Endothelial cell of umbilical vein (primary cell): ENCODE measurements at regions not wholly inside any gene's neighbourhood (a gene's known extent, or its start where the extent isn't known, plus 50 kb on each side); places are given as distances from the start of the nearest gene placed in this dataset.

Experiments
- BruUV-seq: library from RNA; stranded (reverse); fragments of 400-500 nt; replicated peaks from 2 replicates; lab custom pipeline; 2021; lab: Mats Ljungman, UMichigan
- CTCF ChIA-PET: fragments of 300-600, 350-600 bp; sonication (Branson Sonifier 250); formaldehyde crosslinking; loops from one replicate; lab custom pipeline; 2021; ENCODE audit warnings: antibody characterized with exemption, inconsistent platforms; lab: Charles Lee
- POLR2A ChIA-PET: fragments of 300-600, 350-600 bp; sonication (Branson Sonifier 250); formaldehyde crosslinking; loops from one replicate; lab custom pipeline; 2021; ENCODE audit warnings: antibody characterized with exemption, inconsistent platforms; lab: Charles Lee
- DNase-seq: peaks from one replicate; pipeline ENCODE4 v3.0.0-alpha.2; 2011; ENCODE audit warnings: low read depth, low spot score
- FAIRE-seq: peaks from 2 replicates; lab custom pipeline; 2011; peaks lifted over from hg19 to GRCh38; lab: Jason Lieb, UNC
- H2AFZ ChIP-seq: 2 replicates; pipeline ENCODE4 v1.6.0; 2012; ENCODE audit warnings: low read depth, low read length, control low read depth, inconsistent platforms
- H3K27ac ChIP-seq: 2 replicates; pipeline ENCODE4 v1.5.1; 2011; ENCODE audit warnings: low read depth, mild to moderate bottlenecking, control low read depth, low read length, moderate library complexity; ENCODE audit not compliant: insufficient read depth
- H3K27me3 ChIP-seq, 2 experiments: 2 replicates each; pipeline versions ENCODE4 v1.6.0 to v1.6.1; 2011; ENCODE audit warnings: low read length in 2 of 2, mixed read lengths in 1 of 2; ENCODE audit not compliant: control insufficient read depth in 2 of 2, insufficient read depth in 2 of 2
- H3K36me3 ChIP-seq, 2 experiments: 2 replicates in 1 of 2; 3 replicates in 1 of 2; pipeline ENCODE4 v1.5.1; 2011; ENCODE audit warnings: low read length in 2 of 2, mild to moderate bottlenecking in 1 of 2, moderate library complexity in 1 of 2; ENCODE audit not compliant: control insufficient read depth in 2 of 2, insufficient read depth in 2 of 2; ENCODE audit errors: extremely low read depth in 1 of 2
- H3K4me1 ChIP-seq: 3 replicates; pipeline ENCODE4 v1.5.1; 2011; ENCODE audit warnings: mild to moderate bottlenecking, low read length; ENCODE audit not compliant: control insufficient read depth, insufficient read depth; ENCODE audit errors: extremely low read depth
- H3K4me2 ChIP-seq: 2 replicates; pipeline ENCODE4 v1.6.1; 2011; ENCODE audit warnings: low read length, control low read depth, mixed read lengths; ENCODE audit not compliant: insufficient read depth
- H3K4me3 ChIP-seq, 3 experiments: fragments of 200-600 bp in 1 of 3; sonication (generic), shearing (Covaris generic) in 1 of 3; replicated peaks in 1 of 3; 2 replicates each; pipeline ENCODE4 v1.5.1; 2011 to 2016; ENCODE audit warnings: control low read depth in 3 of 3, low read length in 3 of 3, mild to moderate bottlenecking in 2 of 3, inconsistent platforms in 1 of 3, low read depth in 1 of 3, moderate library complexity in 1 of 3; ENCODE audit not compliant: insufficient read depth in 1 of 3
- H3K79me2 ChIP-seq: 2 replicates; pipeline ENCODE4 v1.6.0; 2012; ENCODE audit warnings: low read length, inconsistent platforms; ENCODE audit not compliant: control insufficient read depth, insufficient read depth
- H3K9ac ChIP-seq: replicated peaks from 2 replicates; pipeline ENCODE3; 2011; ENCODE audit warnings: low read length, control low read depth; ENCODE audit not compliant: insufficient read depth; ENCODE audit errors: extremely low read depth
- H3K9me1 ChIP-seq: replicated peaks from 3 replicates; pipeline ENCODE4 v1.6.0; 2011; ENCODE audit warnings: mild to moderate bottlenecking, low read length; ENCODE audit not compliant: control insufficient read depth, insufficient read depth; ENCODE audit errors: extremely low read depth
- H3K9me3 ChIP-seq: replicated peaks from 2 replicates; pipeline ENCODE4 v1.5.1; 2012; ENCODE audit warnings: low read length, inconsistent platforms; ENCODE audit not compliant: control insufficient read depth, insufficient read depth
- H4K20me1 ChIP-seq: replicated peaks from 2 replicates; pipeline ENCODE3; 2011; ENCODE audit warnings: mild to moderate bottlenecking, low read length; ENCODE audit not compliant: control insufficient read depth, insufficient read depth; ENCODE audit errors: extremely low read depth
- EZH2 ChIP-seq: IDR thresholded peaks from 2 replicates; pipeline ENCODE4 v1.6.1; 2012; ENCODE audit warnings: borderline replicate concordance, low read depth, mild to moderate bottlenecking, moderate library complexity, low read length, inconsistent platforms; ENCODE audit not compliant: severe bottlenecking
- FOS ChIP-seq: IDR thresholded peaks from 2 replicates; pipeline ENCODE4 v1.6.1; 2011; ENCODE audit warnings: mild to moderate bottlenecking, low read length, moderate library complexity, borderline replicate concordance; ENCODE audit not compliant: insufficient read depth
- GATA2 ChIP-seq: IDR thresholded peaks from 2 replicates; pipeline ENCODE4 v1.7.0; 2011; ENCODE audit warnings: low read depth, mild to moderate bottlenecking, moderate library complexity, mixed read lengths, low read length; ENCODE audit not compliant: insufficient read length, insufficient read depth
- JUN ChIP-seq: IDR thresholded peaks from 2 replicates; pipeline ENCODE4 v1.6.1; 2011; ENCODE audit warnings: borderline replicate concordance, low read depth; ENCODE audit not compliant: insufficient read length, insufficient read depth
- MAX ChIP-seq: IDR thresholded peaks from 2 replicates; pipeline ENCODE4 v1.6.1; 2011; ENCODE audit not compliant: insufficient read depth, insufficient read length
- MYC ChIP-seq: IDR thresholded peaks from one replicate; pipeline ENCODE4 v1.6.1; 2011; ENCODE audit warnings: mild to moderate bottlenecking, low read depth, low read length
- POLR2A ChIP-seq: IDR thresholded peaks from 2 replicates; pipeline ENCODE4 v1.6.1; 2012; ENCODE audit warnings: low read depth, mild to moderate bottlenecking, control low read depth, low read length
- POLR2AphosphoS5 ChIP-seq: IDR thresholded peaks from 2 replicates; pipeline ENCODE4 v1.6.1; 2012; ENCODE audit warnings: low read depth, mild to moderate bottlenecking, control low read depth, low read length, moderate library complexity; ENCODE audit not compliant: insufficient read depth
- dilution Hi-C: fragments of 300-500 bp; cut with MboI; formaldehyde crosslinking; loops from one replicate; pipeline ENCODE4 v1.15.0; 2019; ENCODE audit warnings: low sequenced_read_pairs; ENCODE audit not compliant: extremely low pct_ligation_motif_present
- intact Hi-C: fragments of 100-400 bp; cut with micrococcal nuclease; formaldehyde crosslinking; loops from one replicate; pipeline ENCODE4 v1.10.0; 2022
- TF ChIP-seq, protein P1 (sequence below), 2 donors: IDR thresholded peaks; 1 replicate in 1 of 2; 2 replicates in 1 of 2; pipeline ENCODE4 v1.5.1; 2011; ENCODE audit warnings: low read length in 2 of 2, mild to moderate bottlenecking in 2 of 2, moderate library complexity in 2 of 2, control low read depth in 1 of 2, inconsistent platforms in 1 of 2, low read depth in 1 of 2; ENCODE audit not compliant: insufficient read depth in 1 of 2; ENCODE audit errors: extremely low read depth in 1 of 2

DNA sequence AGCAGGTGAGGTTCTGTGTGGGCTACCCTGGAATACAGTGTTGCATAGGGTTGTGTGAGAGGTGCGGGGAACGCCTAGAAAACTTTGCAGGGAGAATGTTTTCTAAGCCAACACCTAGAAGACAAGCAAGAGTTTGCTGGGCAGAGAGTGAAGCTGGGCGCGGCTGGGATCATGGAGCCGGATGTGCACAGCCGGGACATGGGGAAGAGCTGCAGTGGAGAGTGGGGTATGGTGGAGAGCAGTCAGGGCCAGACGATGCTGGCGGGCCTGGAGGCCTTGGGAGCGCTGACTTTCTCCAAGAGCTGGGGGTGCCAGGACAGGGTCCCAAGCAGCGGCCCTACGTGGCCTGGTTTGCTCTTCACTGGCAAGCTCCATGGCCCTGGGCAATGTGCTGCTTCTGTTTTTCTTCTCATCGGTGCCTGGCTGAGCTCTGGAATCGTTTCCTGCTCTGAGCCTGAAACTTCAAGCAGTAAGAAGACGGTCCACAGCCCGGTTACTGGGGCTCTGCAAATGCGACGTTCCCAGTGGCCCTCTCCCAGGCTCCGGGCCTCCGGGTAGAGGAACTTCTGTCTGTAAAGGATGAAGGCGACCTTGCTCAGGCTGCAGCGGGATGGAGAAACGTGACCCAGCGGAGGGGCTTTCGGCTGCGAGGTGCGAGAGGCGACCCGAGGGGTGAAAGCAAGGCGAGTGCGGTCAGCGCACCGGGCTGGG lies 51.9 kb upstream of the CD34 start:
- dilution Hi-C loops: no loop called here
- intact Hi-C loops: loop anchor here (1.0 kb wide), 8 partner anchors 25 to 135 kb away; no protein-coding TSS in a partner anchor
- Histone ChIP-seq H3K27me3 (no peaks in the 10 kb centered on the region), H4K20me1 (no peaks in the 10 kb centered on the region), H3K9me3 (no peaks in the 10 kb centered on the region), H3K36me3 (no peaks in the 10 kb centered on the region), H3K27ac (peak overlapping the region; percentile 81), H3K4me3 (peak overlapping the region in 1 of 3 experiments; percentile 17), H2AFZ (peak overlapping the region; percentile 85), H3K4me2 (peak overlapping the region; percentile 57), H3K4me1 (peaks cover 30% of the 10 kb centered on the region), H3K9me1 (no peaks in the 10 kb centered on the region), H3K79me2 (no peaks in the 10 kb centered on the region), H3K9ac (peak overlapping the region; percentile 75)
- ChIA-PET CTCF (interaction anchor here (0.6 to 7.2 kb wide), 54 partner anchors 9 to 384 kb away, joined by 3 to 321 read pairs (median 6); partner anchors contain the start of gene CD34), POLR2A (interaction anchor here (0.8 to 2.9 kb wide), 6 partner anchors 21 to 133 kb away, joined by 3 to 20 read pairs (median 6); no protein-coding TSS in a partner anchor)
- TSS peak; percentile 81 for BruUV-seq
- TF ChIP-seq MAX (no peak), POLR2A (no peak), JUN (no peak), MYC (no peak), GATA2 (no peak), EZH2 (no peak), POLR2AphosphoS5 (no peak), FOS (no peak)
- TF ChIP-seq, protein P1, sequence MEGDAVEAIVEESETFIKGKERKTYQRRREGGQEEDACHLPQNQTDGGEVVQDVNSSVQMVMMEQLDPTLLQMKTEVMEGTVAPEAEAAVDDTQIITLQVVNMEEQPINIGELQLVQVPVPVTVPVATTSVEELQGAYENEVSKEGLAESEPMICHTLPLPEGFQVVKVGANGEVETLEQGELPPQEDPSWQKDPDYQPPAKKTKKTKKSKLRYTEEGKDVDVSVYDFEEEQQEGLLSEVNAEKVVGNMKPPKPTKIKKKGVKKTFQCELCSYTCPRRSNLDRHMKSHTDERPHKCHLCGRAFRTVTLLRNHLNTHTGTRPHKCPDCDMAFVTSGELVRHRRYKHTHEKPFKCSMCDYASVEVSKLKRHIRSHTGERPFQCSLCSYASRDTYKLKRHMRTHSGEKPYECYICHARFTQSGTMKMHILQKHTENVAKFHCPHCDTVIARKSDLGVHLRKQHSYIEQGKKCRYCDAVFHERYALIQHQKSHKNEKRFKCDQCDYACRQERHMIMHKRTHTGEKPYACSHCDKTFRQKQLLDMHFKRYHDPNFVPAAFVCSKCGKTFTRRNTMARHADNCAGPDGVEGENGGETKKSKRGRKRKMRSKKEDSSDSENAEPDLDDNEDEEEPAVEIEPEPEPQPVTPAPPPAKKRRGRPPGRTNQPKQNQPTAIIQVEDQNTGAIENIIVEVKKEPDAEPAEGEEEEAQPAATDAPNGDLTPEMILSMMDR (IDR thresholded peaks at IDR 0.05; ENCODE audit: extremely low read depth in 1 of 2, insufficient read depth in 1 of 2, low read depth in 1 of 2, low read length in 2 of 2): no peak
- FAIRE-seq (peak; percentile 71), DNase-seq (peak; percentile 71)
